GM19463 (cell line): ENCODE measurements at regions not wholly inside any gene's neighbourhood (a gene's known extent, or its start where the extent isn't known, plus 50 kb on each side); places are given as distances from the start of the nearest gene placed in this dataset.
A peak's percentile ranks its signal among the peaks of the same experiment; 100 is the strongest.

ENCODE experiments used
- ATAC-seq: cut with Tn5 transposase; IDR thresholded peaks from one replicate; pipeline ENCODE4 v1.9.1; 2021; ENCODE audit warnings: mild to moderate bottlenecking, moderate library complexity; ENCODE audit not compliant: unreplicated experiment

DNA sequence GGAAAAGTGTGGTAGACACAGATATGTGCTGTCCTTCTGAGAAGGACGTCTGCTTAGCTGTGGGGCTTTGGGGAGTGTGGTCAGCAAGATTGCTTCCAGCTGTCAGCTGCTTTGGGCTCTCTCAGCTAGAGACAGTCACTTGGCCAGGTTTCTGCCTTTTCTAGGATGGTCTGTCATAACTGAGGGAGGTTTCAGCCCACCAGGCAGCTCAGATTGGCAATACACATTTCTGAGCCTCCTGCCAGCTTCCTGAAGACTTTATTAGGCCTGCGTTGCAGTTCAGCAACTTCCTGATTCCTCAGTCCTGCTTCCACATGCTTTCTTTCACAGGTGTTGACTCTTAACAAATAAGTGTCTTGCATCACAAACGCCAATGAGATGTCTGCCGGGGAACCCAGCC, 286.5 kb downstream of the SQOR start:
- no peak for ATAC-seq

DNA sequence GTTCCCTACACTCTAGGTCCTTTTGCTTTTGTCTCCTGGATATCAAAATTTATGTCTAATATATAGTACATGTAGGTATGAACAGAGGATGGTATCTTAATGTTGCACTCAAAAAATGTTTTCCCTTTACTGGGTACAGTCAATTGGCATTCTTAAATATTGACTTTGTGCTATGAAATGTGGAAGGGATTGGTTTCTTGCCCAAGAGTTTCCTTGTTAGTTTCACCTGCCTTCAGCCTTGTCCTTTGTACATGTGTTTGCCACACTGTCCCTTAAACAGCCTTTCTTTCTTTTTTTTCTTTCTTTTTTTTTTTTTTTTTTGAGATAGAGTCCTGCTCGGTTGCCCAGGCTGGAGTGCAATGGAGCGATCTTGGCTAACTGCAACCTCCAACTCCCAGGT, 287.1 kb downstream of the SQOR start:
- ATAC-seq = no peak

DNA sequence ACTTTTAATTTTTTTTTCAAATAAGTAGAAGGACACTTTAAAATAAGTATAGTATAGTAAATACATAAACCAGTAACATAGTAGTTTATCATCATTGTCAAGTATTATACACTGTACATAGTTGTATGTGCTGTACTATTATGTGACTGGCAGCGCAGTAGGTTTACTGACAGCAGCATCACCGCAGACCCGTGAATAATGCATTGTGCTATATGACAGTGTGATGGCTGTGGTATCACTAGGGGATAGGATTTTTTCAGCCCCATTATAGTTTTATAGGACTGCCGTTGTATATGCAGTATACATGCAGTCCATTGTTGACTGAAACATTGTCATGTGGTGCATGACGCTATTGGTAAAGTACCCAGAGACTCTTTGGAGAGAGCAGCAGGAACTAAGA, 306.5 kb downstream of the SQOR start:
- ATAC-seq = no peak

DNA sequence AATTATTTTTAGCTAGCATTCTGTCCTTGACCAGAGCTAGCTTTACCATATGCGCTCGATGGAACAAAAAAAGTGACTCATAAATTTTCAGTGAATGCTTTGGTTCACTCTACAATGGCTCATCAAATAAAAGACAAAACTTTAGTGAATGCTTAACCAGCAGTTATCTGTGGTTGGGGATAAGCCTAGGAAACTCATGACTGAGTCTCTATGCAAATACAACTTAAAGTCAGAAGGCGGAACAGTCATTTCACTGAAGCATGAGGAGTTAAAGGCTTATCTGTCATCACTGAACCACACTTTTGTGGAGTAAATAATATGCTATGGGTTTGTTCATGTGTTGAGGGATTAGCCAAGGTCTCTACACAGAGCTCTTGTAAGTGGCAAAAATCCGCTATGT, 308.4 kb downstream of the SQOR start:
- peak; percentile 91 for ATAC-seq

DNA sequence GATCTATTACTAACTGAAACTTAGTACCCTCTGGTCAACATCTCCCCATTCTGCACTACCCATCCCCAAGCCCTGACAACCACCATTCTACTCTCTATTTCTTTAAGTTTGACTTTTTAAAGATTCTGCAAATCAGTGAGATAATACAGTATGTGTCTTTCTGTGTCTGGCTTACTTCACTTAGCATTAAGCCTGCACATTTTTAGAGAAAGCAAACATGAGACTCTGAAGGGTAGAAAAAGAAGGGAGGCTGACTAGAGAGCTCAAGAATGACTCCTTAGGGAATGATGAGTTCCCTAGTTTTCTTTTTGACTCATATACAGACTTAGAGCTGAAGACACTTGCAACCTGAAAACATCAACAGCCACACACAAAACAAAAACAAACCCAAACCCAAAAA, 311.3 kb downstream of the SQOR start:
- no peak for ATAC-seq

DNA sequence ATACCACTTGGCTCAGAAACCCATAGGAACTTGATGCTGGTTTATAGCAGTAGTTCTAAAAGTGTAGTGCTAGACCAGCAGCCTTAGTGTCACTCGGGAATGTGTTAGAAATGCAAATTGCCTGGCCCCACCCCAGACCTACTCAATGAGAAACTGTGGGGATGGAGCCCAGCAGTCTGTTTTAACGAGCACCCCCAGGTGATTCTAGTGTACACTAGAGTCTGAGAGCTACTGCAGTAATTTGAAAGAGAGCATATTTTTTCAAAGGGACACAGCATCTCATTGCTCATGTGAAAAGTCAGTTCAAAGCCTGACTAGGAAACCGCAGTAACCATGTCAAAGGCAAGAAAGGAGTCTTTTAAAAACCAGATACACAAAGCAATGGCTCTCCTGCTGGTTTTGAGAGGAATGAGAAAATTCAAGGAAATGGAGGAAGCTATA, 313.4 kb downstream of the SQOR start:
- ATAC-seq = no peak

DNA sequence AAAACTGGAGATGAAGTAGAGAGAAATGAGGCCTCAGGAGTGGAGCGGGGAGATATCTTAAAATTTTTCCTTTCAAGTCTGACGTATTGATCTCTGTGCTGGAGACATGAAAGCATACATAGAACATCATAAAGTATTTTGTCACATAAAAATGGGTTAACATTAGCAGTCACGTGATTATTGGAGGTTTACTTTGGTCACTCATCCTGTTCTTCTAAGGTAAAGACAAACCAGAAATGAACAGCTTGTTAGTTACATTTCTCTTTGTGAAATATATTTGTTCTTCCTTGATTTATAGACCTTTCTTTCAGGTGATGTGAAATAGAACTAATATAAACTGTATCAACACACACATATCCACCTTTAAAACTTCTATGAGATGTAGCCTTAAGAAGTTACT, 324.1 kb downstream of the SQOR start:
- no peak for ATAC-seq

DNA sequence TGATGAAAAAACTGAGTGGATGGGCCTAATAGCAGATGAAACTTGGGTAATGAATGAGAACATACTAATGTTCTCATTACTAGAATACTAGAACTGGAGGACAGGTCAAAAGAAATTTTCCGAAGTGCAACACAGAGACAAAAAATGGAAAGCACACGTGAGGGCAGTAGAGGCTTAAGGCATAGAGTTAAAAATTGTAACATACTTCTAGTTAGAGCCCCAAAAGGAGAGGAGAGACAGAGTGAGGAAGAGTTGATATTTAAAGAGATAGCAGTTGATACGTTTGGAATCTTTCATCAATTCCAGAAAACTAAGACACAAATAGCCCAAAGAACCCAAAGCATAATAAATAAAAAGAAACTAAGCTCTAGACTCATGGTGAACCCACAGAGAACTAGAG, 327.9 kb downstream of the SQOR start:
- no peak for ATAC-seq

DNA sequence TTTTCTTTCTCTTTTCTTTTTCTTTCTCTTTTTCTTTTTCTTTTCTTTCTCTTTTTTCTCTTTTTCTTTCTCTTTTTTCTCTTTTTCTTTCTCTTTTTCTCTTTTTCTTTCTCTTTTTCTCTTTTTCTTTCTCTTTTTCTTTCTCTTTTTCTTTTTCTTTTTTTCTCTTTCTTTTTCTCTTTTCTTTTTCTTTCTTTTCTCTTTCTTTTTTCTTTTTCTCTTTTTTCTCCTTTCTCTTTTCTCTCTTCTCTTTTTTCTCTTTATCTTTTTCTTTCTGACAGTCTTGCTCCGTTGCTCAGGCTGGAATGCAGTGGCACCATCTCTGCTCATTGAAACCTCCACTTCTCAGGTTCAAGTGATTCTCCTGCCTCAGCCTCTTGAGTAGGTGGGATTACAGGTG, 335.7 kb downstream of the SQOR start:
- no peak for ATAC-seq

DNA sequence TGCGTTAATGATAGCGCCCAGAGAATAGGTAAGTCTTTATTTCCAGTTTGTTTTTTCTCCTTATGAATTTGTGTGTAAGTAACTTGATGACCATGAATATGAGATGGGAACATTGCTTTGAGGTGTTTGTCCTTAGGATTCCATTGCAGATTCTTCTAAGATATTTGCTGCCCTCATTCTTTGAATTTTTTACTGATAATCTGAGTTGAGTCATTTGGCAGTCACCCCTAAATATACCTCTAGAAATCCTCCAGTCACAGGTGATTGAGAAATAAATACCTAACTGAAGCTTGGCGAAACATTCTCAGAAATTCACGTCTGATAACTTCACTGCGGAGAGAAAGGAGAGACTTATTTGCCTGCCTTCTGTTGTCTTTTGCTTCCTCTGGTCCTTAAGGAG, 345.5 kb downstream of the SQOR start:
- no peak for ATAC-seq

DNA sequence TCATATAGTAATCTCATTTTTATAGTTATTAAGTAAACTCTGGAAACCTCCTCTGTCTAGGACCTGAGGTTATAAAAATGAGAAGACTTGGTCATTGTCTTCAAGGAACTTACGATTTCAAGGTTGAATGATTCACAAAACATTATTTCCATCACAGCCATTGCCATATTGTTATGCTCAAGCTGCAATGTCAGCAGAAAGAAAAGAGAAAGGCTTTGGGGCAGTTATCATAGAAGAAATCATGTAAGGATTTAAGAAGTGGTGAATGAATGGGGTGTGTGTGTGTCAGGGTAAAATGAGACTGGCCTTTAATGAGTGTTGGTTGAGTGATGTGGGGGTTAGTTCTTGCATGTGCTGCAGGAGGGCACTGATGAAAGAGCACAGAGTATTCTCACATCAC, 346.8 kb downstream of the SQOR start:
- ATAC-seq = no peak

DNA sequence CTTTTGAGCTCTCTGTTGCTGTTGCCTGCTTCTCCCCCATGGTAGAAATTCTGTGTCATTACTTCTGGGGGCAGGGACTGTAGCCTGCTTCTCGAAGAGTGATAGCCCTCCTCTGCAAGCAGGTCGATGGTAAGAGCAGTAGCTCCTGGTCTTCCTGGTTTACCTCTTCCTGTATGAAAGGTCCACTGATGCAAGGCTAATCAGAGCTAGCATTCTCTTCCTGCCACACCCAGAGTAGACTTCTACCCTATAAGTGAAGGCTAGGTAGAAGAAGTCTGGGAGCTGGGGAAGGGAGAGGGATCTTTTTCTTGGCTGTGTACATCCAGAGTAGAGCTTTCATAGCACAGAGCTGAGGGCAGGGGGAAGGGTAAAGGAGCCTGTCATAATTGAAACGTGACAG, 357.0 kb downstream of the SQOR start:
- no peak for ATAC-seq

DNA sequence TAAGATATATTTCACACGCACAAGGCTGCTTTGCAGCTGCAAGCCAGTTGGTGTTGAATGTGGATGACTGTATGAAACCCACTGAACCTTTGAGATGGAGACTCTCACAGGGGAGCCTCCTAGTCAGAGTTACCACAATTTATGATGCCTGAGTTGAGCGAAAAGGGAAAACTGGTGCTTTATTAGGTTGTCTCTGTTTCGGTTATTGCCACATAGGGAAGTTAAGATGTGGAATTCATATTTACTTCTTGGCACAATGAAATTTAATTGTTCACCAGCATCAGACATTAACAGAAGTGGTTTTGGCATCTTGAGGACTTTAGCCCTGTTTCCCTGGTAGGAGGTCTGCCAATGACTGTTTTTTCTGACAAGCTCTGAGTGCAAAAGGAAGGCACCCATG, 358.2 kb downstream of the SQOR start:
- no peak for ATAC-seq

DNA sequence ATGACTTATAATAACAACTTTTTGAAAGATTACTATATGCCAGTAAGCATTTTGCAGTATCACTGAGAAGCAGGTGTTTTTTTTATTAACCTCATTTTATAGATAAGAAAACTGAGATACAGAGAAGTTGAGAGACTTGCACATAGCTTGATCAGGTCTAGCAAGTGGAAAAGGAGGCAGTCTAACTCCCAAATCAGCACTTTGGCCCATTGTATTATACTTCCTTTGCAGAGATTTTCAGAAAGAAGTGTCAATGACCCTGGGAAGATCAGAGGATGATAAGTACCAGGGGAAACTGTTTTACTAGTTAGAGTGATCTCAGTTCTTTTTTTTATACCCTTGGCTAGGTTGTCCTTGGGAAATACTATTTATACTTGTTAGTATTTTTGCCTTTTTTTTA, 358.7 kb downstream of the SQOR start:
- no peak for ATAC-seq

DNA sequence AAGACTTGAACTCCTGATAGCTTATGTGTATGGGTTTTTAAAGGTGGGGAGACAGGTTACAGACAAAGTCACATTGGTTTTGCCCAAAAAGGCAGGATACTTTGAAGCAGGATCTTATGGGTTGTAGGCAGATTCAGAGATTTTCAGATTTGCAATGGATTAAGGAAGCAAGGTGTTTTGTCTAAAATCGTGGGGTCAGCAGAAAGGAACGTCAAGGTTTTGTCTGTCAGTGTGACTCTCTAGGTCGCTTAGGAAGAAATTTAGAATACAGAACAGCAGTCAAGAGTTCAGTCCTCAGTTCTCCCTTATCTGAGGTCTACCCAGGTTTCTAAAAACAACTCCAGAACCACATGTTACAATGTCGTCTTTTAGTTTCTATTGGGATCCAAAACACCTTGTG, 361.0 kb downstream of the SQOR start:
- no peak for ATAC-seq

DNA sequence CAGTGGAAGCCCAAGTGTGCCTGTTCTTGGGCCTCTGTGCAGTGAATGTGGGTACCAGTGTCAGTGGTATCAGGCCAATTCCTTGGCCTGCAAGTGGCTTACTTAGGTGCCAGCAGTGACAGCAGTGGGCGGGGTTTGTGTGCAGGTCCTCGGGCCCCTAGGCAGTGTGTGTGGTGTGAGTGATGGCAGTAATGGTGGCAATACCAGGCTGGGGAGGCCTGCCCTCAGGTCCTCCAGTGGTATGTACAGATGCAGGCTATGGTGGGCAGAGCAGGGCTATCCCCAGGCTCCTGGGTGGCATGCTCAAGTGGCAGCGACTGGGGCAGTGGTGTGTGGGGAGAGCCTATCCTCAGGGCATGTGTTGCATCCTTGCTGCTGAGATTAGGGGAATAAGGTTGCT, 379.7 kb downstream of the SQOR start:
- ATAC-seq = no peak

DNA sequence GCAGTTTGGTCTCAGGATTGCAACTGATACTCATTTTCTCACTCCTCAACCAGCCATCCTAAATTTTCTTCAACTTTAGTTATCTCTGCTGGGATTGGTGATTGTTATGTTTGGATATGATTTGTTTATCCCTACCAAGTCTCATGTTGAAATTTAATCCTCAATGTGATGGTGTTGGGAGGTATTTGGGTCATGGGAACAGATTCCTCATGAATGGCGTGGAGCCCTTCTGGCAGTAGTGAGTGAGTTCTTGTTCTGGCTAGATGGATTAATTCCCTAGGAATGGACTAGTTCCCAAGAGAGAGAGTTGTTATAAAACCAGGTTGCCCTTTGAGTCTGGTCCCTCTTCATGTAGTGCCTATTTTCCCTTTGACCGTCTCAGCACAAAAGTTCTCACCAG, 399.9 kb downstream of the SQOR start:
- ATAC-seq = no peak

DNA sequence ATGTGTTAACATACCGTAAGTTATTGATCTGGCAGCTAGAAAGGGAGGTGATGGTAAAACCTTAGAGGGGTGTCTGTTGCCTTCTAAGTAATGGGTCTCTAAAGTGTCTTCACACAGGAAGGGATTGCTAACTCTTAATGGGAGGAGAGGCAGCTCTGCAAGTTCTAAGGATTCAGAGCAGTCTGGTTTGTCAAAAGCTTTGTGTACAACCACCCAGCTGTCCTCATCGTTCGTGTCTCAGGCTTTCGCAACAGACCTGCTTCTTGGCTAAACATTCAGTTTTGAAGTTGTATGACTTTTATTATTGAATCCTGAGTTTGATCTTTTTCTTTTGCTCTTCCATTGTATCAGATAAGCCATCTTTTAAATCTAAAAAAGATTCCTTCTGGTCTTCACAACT, 404.9 kb downstream of the SQOR start:
- ATAC-seq = no peak

DNA sequence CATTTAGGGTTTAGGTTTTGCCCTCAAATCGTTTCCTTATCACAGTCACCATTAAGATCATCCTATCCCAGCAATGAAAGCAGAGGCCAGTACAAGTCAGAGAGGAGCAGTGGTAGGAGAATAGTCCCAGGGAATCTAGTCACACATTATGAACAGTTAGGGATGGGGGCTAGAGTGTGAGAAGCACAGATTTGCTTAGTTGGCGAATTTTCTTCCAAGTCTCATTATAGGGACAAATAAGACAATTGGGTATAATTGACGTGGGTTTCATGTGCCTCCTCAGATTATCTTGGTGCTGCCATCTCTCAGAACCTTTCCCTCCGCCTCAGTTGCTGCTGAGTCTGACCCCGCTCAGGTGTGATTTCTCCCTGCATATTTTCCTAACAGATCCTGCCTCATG, 407.1 kb downstream of the SQOR start:
- ATAC-seq = no peak

DNA sequence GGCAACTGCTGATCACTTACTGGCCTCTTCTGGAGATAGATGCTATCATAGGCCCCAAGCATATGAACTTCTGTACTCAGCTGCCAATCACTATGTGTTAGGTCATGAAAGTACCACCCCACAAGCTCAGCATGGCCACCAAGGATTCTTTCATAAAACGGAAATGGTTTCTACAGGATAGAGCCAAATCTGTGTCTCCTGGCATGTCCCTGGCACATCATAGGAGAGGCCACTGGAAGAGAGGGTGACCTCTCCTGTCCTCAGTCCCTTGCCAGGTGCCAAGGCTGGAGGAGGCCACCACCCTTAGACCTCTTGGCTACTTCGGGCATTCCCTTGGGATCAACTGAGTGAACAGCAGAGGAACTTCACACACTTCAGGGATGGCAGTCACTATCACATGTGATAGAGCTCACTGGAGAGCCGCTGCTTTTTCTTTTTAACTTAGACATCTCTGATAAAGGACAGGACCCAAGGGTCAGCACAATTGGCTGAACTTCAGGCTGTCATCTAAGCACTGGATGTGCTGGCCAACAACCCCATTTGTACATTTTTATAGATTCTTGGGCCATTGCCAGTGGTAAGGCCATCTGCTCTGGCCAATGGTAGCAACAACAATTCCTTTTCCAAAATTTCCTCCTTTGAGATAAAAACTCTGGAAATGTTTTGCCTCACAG, 425.2 kb downstream of the SQOR start:
- no peak for ATAC-seq

DNA sequence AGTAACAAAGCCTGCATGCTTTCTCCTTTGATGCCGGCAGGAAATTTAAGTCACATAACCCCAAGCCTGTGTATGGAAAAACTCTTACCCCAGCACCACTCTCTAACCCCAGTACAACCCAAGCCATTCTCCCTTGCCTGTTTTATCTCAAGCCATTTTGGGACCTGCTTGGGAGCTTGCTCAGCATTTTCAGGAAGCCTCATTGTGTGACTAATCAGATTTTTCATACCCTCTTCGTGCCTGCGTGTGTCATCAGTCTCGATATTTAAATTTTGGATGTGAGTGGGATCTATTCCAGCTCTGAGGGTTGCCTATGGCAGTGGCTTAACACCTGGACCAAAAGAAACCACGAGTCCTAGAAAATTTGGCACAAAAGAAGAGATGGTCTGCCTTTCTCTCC, 426.2 kb downstream of the SQOR start:
- ATAC-seq = no peak

DNA sequence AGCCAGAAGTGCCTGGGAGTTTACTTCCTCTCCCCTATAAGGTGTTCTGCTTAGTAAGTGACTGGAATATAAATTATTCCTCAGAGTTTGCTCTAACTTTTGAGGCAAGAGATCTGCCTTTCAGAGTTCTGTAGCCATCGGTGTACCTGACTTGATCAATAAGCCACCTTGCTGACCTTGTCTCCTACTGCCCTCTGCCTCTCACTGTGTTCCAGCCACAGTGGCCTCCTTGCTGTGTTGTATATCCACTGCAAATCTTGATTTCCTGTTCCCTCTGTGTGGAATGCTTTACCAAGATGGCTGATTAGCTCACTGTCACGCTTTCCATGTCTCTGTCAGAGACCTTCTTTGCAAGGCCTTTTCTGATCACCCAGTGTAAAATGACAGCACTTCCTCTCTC, 442.4 kb downstream of the SQOR start:
- ATAC-seq = no peak

DNA sequence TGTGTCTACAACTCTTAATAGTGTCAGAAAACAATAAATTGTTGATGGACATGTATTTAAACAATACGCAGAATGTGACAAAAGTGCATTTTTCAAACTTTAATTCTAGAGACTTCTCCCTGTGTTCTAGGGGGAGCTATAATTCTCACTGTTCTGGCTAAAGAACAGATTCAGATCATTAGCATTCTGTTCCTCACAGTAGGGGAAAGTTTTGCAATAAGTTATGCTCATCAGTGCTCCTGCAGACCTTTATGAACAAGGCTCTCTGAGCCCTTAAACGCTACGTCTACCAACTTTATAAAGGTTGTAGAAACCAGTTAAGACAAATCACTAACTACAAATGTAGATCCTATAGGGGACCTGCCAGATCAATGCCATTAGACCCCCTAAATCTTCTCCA, 444.2 kb downstream of the SQOR start:
- ATAC-seq = no peak

DNA sequence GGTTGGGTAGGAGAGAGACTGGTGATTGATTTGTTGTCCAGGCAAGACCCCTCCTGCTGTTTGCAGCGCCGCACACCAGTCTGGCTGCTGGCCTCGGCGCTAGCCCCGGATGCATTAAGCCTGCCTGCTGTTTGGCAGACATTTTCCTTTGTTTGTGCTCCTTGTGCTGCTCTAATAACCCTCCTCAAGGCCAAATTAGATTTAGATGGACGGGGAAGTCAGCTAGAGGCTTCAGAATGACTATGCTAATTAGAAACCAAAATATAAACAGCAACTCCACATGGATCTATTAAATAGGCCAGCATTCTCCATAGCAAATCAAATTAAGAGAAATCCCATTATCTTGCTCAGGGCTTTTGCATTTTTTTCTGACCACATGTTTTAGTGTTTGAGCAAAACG, 445.2 kb downstream of the SQOR start:
- no peak for ATAC-seq
